GM21367 (cell line): ENCODE measurements at regions not wholly inside any gene's neighbourhood (a gene's known extent, or its start where the extent isn't known, plus 50 kb on each side); places are given as distances from the start of the nearest gene placed in this dataset.
A peak's percentile ranks its signal among the peaks of the same experiment; 100 is the strongest.

Source experiments
- ATAC-seq: cut with Tn5 transposase; IDR thresholded peaks from one replicate; pipeline ENCODE4 v1.9.1; 2021; ENCODE audit not compliant: unreplicated experiment

DNA sequence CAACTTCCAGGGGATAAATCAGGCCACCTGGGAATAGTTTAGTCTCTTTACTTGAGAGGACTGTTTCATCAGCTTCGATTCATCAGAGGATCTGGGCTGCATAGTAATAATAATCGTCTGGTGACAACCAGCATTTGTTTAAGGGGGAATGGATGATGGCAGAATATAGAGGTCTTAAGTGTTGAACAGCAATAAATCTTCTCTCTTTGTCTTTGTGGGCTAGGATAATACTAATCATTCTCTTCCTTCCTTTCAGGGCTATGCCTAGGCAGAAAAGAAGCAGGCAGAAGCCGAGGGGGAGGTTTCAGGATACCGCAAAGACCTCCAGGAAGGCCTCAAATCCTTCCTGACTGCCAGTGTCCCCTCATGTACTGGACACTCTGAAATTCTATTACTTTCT lies 150.4 kb upstream of the GAREM1 start:
- no peak for ATAC-seq

DNA sequence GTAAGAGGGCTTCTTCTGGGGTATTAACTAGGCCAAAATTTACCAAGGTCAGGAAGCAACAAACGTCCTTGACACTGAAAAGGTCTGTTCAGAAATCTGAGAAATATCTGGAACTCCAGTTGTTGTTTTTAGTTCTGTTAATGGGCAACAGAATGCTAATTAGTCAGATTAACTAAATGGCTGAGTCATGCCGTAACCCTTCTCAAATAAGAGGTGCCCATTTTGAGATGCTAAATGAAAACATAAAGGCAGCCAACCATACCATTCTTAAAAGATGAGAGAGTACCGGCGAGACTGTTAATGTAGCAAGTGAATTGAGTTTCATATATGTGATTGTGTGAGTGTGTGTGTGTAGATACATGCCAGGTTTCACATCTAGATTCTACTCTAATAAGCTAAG lies 147.9 kb upstream of the GAREM1 start:
- ATAC-seq, result no peak

DNA sequence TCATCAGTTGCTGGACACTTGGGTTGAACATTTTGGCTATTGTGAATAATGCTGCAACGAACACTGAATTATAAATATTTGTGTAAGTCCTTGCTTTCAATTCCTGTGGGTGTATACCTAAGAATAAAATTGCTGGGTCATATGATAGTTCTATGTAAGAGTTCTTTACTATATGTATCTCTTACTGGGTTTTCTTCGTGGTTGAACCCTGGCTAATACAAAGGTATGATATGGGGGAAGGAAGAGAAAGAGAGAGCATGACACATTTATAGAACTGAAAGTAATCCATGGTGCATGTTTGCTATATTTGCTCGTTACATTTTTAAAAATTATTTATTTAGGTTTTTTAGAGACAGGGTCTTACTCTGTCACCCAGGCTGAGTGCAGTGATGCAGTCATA lies 143.1 kb upstream of the GAREM1 start:
- no peak for ATAC-seq

DNA sequence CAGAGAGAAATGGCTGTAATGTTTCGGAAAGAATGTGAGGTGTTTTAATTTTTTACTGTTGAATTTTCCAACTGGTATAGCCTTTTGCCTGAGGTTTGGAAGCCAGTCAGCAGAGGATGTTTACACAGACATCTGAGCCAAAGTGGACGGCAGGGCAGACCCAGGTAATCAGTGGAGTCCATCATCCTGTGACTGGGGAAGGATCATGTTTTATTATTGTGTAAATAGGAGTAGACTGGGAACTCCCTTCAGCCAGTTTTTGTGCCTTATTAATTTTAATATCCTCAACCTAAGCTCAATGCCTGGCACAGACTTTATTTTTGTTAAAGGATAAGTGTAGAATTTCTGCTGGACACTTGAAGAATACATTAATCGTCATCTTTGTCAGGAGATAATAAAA lies 142.0 kb upstream of the GAREM1 start:
- no peak for ATAC-seq

DNA sequence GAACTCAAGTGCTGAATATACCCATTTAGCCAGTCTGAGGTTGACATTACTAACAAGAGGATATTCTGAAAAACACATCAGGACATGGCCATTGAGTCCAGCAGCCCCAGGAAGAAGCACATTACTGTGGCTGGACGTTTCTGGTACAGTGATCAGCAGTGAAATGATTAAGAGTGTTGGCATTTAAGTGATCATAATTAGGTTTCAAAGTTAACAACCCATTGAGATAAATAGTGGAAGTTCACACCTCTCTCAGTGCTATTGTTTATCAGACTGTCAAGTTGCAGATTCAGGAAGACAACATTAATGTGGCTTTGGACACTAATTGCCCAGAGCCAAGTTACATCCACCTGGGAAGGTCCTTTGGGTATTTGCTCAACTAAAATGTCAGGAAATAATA lies 139.5 kb upstream of the GAREM1 start:
- no peak for ATAC-seq

DNA sequence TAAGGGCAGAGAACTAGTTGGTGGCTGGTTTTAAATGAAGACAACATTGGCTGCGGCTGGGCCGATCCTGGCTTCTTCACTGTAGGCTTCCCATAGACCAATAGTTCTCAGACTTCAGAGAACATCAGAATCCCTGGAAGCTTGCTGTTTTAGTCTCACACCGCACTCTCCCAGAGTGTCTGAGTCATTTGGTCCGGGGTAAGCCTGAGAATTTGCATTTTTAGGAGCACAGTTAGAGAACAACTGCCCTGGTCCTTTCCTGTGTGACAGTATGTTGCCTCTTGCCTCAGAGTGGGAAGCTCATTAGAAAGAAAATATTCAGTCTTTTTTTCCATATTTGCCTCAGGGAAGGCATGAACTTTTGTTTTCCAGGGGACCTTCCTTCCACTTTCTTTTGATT lies 137.1 kb upstream of the GAREM1 start:
- no peak for ATAC-seq

DNA sequence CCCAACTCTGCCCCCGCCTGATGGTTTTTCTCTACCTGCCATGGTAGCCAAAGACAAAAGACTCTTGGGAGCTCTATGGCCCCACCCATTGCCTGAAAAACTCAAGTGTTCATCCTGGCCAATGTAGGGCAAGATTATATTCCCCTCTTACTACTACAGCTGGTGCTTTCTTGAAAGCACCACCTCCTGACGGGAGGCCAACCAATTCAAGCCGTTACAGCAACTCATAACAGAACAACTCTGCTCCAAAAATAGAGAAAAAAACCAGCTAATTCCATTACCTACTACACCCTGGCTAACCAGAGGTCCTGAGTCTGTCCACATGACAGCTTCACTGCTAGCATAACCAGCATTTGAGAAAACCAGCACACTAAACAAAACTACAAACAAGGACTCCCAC lies 127.5 kb upstream of the GAREM1 start:
- no peak for ATAC-seq

DNA sequence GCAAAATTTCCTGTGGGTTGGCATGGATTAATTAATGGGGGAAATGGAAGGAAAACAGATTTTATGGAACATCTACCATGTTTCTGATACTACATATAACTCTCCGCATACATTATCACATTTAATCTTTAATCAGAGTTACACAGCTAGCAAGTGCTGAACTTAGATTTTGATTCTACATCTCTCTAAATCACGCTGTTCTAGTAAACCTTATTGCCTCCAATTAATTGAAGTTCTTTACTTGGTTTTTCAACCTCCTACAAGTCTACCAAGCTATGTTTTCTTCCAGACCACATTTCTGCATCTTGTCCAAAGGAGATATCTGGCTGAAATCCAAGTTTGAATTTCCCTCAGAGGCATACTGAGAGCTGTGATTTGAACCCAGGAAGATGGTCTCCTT lies 125.8 kb upstream of the GAREM1 start:
- no peak for ATAC-seq

DNA sequence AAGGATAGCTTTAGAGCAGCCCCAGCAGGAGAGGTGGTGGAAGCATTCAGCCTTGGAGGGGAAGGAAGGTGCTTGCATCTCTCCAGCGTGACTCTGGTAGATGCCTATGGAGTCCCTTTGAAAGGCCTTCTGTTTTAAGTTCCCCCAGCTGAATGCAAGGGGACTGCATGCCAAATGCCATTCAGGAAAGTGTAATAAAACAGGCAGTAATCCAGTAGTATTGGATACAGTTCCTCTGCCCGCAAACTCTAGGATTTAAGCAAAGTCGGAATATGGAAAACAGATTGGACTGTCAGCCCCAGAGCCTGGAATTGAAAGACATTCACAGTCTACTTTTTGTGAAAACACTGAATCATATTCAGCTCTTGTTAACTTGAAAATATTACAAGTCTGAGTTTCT lies 125.2 kb upstream of the GAREM1 start:
- no peak for ATAC-seq

DNA sequence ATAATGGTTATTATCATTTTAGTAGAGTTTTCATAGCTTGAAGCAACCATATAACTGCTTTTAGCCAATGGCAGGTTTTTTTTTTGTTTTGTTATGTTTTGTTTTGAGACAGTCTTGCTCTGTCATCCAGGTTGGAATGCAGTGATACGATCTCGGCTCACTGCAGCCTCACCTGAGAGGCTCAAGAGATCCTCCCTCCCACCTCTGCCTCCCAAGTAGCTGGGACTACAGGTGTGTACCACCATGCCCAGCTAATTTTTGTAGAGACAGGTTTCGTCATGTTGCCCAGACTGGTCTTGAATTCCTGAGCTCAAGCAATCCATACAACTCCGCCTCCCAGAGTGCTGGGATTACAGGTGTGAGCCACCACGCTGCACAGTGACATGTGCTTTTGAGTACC lies 117.5 kb upstream of the GAREM1 start:
- ATAC-seq, result no peak

DNA sequence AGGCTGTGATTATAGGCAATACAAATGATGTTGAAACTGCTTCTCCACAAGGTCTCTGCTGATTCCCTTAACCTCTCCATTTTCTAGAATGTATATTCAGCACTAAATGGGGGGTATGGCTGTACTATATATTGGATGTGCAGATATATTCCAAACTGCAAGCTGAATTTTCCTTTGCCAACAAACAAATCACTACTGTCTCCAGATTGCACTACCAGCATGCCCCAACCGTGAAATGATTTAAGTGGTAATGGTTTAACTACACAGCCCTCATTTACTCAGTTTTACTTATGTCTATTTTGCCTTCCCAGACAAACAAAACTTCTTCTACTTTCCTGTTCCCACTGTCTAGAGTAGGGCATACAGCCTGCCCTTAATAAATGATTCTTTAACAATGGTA lies 112.7 kb upstream of the GAREM1 start:
- ATAC-seq, result no peak

DNA sequence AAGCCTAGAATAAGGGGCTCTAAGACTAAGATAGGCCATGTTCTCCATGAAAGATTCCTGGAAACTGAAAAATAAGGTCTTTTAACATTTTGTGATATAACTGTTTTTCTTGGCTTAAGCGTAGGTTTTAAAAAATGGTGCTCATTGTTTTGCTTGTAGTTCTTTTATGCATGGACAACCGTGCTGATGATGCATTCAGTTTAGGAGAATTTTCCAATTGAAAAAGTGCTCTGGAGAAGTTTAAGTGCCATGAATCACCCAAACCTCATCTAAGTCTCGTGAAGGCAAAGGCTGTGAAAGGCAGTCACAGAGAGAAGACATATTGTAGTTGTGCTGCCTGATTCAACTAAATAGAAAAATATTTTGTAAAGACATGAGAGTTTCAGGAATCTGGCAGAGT lies 111.8 kb upstream of the GAREM1 start:
- no peak for ATAC-seq

DNA sequence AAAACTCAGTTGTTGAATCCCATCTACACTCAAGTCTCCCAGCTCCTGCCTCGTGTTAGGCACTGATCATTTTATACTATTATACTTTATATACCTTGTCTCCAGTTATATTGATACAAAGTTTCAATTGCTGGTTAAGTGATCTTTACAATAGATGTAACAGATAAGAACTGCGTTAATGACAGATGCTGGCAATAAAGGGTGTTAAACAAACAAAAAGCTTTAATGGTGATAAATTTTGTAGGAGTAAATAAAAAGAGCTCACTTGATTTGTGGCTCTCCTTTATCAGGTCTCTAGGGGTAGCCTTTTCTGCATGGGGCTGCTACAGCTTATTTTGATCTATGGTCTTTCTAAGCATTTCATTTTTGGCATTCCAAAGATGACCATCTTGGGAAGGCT lies 106.9 kb upstream of the GAREM1 start:
- ATAC-seq, result no peak

DNA sequence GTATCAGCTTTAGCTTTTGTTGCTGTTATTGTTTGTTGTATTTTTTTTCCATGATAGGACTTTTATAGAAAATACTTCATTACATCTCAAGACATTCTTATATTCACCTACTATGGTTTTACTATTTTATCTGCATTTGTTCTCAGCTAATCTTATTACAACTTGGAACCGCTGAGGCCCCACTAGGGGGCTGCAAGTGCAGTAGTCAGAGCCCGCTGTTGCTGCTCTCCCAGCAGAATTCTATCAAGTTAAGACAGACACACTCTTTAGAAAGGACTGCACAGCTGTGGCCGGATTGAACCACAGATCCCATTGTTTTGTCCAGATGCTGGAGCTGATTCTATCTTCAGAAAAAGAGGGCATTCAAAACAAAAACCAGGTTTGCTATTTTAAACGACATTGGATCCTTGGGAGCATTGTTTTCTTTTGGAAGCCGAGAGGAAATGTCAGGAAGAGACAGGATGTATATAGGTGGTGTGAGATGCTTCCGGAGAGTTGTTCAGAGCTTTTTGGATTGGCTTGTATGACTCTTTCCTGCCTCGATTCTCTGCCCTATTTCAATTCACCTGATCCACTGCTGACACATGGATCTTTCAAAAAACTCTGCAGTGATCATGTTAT lies 105.7 kb upstream of the GAREM1 start:
- no peak for ATAC-seq

DNA sequence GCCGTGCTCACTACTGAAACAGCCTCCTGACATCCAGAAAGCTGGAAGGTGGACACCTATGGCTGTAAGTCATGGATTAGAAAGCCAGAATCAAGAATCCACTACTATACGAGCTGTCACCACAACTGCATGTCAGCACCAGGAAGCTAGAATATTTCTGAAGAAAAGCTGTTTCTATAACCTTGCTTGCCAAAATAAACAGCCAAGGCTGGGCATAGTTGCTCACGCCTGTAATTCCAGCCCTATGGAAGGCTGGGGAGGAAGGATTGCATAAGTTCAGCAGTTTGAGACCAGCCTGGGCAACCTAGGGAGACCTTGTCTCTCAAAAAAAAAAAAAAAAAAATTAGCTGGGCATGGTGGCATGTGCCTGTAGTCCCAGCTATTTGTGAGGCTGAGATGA lies 96.3 kb upstream of the GAREM1 start:
- no peak for ATAC-seq

DNA sequence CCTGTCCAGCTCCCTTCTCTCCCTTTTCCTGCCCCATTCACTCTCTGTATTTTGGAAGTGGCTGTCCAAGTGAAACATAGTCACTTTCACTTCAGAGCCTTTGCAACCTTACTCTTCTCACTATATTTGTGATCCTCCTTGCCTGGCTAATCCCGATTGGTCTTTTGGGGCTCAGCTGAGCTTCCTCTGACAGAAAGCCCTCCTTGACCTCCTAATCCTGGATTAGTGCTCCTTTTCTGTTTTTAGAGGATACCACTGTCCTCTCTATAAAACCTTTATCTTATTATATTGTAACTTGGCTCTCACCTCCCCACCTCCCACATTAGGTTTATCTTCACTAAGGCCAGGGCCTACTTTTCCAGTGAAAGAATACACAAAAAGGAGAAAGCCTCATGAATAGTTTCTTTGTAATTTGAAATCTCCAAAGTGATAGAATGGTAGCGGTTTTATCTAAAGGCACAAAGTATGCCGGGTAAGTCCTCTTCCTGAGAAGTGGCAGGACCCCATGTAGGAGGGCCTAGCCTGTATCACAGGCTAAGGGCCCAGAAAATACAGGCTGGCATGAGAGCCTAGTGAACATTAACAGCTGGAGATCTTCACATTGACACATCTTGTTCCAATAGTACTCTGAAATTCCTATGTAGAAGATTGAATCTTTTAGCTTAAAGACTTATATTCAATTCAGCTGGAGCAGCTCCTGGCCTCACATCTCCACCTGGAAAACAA lies 83.1 kb upstream of the GAREM1 start:
- no peak for ATAC-seq

DNA sequence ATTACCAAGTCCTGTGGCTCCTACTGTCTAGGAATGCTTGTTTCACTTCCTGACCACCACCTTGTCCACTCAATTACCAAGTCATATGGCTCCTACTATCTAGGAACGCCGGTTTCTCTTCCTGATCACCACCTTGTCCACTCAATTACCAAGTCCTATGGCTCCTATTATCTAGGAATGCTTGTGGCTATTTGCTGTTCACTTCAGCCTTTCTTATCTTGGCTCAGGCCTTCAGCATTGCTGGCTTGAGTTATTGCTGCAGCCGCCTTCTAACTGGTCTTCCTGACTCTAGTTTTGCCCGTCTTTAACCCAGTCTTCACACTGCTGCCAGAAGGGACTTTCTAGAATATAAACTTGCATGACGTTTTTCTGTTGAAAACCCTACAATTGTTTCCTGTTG lies 82.5 kb upstream of the GAREM1 start:
- no peak for ATAC-seq

DNA sequence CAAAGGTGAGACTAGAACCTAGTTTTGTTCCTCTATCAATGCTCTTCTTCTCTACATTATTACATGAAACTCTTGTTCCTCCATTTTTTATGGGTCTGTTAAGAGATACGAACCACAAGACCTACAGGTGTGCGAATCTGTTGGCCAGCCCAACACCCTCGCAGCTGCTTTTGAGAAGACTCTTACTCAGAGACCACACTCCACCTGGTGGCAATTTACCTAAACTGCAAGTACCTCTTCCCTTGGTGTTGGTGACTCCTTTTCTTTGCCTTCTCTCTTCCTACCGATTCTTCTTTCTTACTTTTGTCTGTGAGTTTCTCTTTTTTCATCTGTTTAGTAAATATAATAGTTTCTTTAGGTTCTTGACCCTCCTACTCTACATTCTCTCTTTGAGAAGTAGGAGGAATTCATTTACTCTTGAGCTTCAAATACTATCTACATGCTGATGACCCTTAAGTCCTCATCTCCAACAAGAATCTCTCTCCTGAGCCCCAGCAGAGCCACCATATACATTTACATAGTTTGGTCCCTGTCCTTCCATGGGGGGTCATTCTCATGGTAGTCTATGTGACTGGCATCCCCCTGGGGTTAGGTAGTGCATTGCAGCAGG lies 81.8 kb upstream of the GAREM1 start:
- peak; percentile 88 for ATAC-seq

DNA sequence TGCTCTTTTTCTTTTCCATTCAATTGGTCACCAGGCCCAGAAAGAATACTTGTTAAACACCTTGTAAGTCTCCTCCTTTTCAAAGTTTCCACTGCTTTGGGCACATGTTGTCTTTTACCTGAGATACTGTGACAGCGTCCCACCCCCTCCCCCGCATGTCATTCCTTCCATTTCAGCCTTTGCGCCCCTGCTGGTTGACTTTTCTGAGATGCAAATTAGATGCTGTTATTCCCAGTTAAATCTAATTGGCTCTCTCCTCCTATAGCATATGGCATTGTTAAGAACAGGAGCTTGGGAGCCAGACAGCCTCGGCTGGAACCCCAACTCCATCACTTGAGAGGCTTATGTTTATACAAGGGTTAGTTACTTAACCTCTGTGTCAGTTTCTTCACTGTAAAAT lies 80.3 kb upstream of the GAREM1 start:
- no peak for ATAC-seq

DNA sequence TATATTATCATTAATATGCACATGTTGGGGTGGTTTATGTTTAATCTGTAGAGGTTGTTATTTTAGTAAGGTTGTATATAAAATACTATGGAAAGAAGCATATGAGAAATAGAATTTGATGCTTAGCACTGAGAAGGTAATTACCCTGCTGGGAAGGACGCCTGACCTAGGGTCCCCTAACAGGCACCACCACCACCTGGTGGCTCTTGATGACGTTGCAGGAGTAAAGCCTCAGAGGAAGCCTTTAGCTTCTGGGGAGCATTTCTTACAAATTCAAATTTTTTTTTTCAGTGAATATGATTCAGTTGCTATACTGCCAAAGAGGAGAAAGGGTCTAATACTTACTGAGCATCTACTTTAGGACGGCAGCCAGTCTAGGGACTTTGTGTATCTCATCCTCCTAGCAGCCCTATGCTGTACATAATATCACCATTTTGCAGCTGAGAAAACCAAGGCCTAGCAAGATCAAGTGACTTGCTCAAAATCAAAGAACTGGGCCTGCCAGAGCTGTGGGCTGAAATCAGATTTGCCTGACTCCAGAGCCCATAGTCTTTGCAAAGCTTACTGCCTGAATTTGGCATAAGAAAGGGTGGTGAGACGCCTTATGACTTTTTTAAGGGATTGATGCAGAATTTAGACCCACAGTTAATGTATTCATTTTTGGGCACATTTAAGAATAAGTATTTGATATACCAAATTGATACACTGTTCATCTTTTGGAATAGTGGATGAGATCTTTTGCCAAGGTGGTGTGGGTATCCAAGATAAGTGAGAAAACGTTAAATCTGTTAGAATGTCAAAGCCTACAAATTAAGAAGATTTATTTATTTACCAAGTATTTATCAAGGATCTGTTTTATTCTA lies 78.8 kb upstream of the GAREM1 start:
- ATAC-seq, result peak; percentile 81

DNA sequence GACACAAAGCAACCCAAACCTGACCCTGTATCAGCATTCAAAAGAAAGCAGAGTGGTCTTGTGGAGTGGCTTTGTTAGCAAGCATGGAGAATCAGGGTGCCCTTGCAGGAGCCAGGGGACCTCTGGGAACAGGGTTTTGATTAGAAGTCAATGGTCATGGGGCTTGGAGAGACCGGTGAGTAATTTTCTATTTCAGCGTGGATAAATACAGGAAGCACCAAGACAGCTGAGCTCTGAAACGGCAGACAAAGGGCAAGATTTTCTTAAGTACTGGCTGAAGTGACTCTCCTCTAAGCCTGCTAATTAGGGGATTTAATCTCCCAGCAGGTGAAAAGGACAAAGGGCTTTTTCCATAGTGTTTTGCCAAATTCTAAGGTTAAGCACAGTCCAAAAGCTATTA lies 78.0 kb upstream of the GAREM1 start:
- no peak for ATAC-seq

DNA sequence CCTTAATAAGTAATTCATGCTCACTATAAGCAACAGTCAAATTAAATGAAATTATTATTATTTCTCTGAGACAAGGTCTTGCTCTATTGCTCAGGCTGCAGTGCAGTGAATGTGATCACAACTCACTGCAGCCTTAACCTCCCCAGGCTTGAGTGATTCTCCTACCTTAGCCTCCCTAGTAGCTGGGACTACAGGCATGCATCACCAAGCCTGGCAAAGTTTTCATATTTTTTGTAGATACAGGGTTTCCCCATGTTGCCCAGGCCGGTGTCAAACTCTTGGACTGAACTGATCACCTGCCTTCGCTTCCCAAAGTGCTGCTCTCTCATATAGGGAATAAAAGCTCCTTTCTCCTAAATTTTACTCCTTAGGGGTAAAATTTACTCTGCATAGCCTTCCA lies 74.9 kb upstream of the GAREM1 start:
- no peak for ATAC-seq
